ENCODE measurements at regions not wholly inside any gene's neighbourhood (a gene's known extent, or its start where the extent isn't known, plus 50 kb on each side); places are given as distances from the start of the nearest gene placed in this dataset.
"Not testable (repeated sequence)": the region's sequence is repeated elsewhere in the genome, so short reads cannot be mapped to it uniquely, and the experiment has no call there.

GRCh38 chr1:221958161-221958562, 216.3 kb upstream of the DUSP10 start:
- FAIRE-seq, result peak; percentile 47

GRCh38 chr1:221957350-221957749, 215.5 kb upstream of the DUSP10 start:
- DNase-seq (ENCODE audit: extremely low spot score, insufficient read length, low read depth); FAIRE-seq: not testable (repeated sequence)

More at GRCh38 chr1:221958161-221958562, 216.3 kb upstream of the DUSP10 start:
- not testable (repeated sequence) for DNase-seq (ENCODE audit: extremely low spot score, insufficient read length, low read depth)

GRCh38 chr1:221949996-221950395, 208.1 kb upstream of the DUSP10 start:
- FAIRE-seq, result no peak

GRCh38 chr1:221948459-221948858, 206.6 kb upstream of the DUSP10 start:
- no peak for FAIRE-seq
- no peak for DNase-seq (ENCODE audit: extremely low spot score, insufficient read length, low read depth)

More at GRCh38 chr1:221949996-221950395, 208.1 kb upstream of the DUSP10 start:
- DNase-seq (ENCODE audit: extremely low spot score, insufficient read length, low read depth), result no peak

- DNase-seq (ENCODE audit: extremely low spot score, insufficient read length, low read depth), result no peak
- FAIRE-seq, result no peak
Observed at GRCh38 chr1:221947731-221948130, 205.8 kb upstream of the DUSP10 start.

GRCh38 chr1:221946768-221947167, 204.9 kb upstream of the DUSP10 start:
- FAIRE-seq (no peak), DNase-seq (ENCODE audit: extremely low spot score, insufficient read length, low read depth) (no peak)

- DNase-seq (ENCODE audit: extremely low spot score, insufficient read length, low read depth), result no peak
- FAIRE-seq, result no peak
Observed at GRCh38 chr1:221945669-221946068, 203.8 kb upstream of the DUSP10 start.

- DNase-seq (ENCODE audit: extremely low spot score, insufficient read length, low read depth), result no peak
- FAIRE-seq, result no peak
Observed at GRCh38 chr1:221944247-221944870, 202.5 kb upstream of the DUSP10 start.

- no peak for DNase-seq (ENCODE audit: extremely low spot score, insufficient read length, low read depth)
- no peak for FAIRE-seq
Observed at GRCh38 chr1:221940631-221941030, 198.7 kb upstream of the DUSP10 start.

- DNase-seq (ENCODE audit: extremely low spot score, insufficient read length, low read depth), result no peak
- FAIRE-seq, result peak; percentile 64
Observed at GRCh38 chr1:221939607-221940006, 197.7 kb upstream of the DUSP10 start.

GRCh38 chr1:221937155-221937953, 195.5 kb upstream of the DUSP10 start:
- DNase-seq (ENCODE audit: extremely low spot score, insufficient read length, low read depth), result no peak
- peak; percentile 59 for FAIRE-seq

- no peak for DNase-seq (ENCODE audit: extremely low spot score, insufficient read length, low read depth)
- no peak for FAIRE-seq
Observed at GRCh38 chr1:221933814-221934213, 191.9 kb upstream of the DUSP10 start.

GRCh38 chr1:221926441-221926840, 184.6 kb upstream of the DUSP10 start:
- FAIRE-seq, result no peak
- DNase-seq (ENCODE audit: extremely low spot score, insufficient read length, low read depth), result no peak

GRCh38 chr1:221925947-221926346, 184.1 kb upstream of the DUSP10 start:
- no peak for FAIRE-seq
- no peak for DNase-seq (ENCODE audit: extremely low spot score, insufficient read length, low read depth)

GRCh38 chr1:221923929-221924598, 182.2 kb upstream of the DUSP10 start:
- no peak for FAIRE-seq
- DNase-seq (ENCODE audit: extremely low spot score, insufficient read length, low read depth), result no peak

- DNase-seq (ENCODE audit: extremely low spot score, insufficient read length, low read depth), result no peak
- FAIRE-seq, result peak; percentile 54
Observed at GRCh38 chr1:221921936-221922335, 180.0 kb upstream of the DUSP10 start.

- FAIRE-seq, result no peak
- DNase-seq (ENCODE audit: extremely low spot score, insufficient read length, low read depth), result no peak
Observed at GRCh38 chr1:221919743-221920142, 177.9 kb upstream of the DUSP10 start.

GRCh38 chr1:221919341-221919740, 177.5 kb upstream of the DUSP10 start:
- no peak for FAIRE-seq
- DNase-seq (ENCODE audit: extremely low spot score, insufficient read length, low read depth), result no peak

GRCh38 chr1:221916176-221916575, 174.3 kb upstream of the DUSP10 start:
- FAIRE-seq, result no peak
- DNase-seq (ENCODE audit: extremely low spot score, insufficient read length, low read depth), result no peak

- DNase-seq (ENCODE audit: extremely low spot score, insufficient read length, low read depth), result no peak
- no peak for FAIRE-seq
Observed at GRCh38 chr1:221915764-221916163, 173.9 kb upstream of the DUSP10 start.

- no peak for DNase-seq (ENCODE audit: extremely low spot score, insufficient read length, low read depth)
- peak; percentile 15 for FAIRE-seq
Observed at GRCh38 chr1:221913351-221913892, 171.5 kb upstream of the DUSP10 start.
